ENCODE measurements at regions not wholly inside any gene's neighbourhood (a gene's known extent, or its start where the extent isn't known, plus 50 kb on each side); places are given as distances from the start of the nearest gene placed in this dataset.
"Not testable (repeated sequence)": the region's sequence is repeated elsewhere in the genome, so short reads cannot be mapped to it uniquely, and the experiment has no call there.

GRCh38 chr16:29278097-29278871, 128.2 kb downstream of the NPIPB11 start:
- not testable (repeated sequence) for TF ChIP-seq POLR2A (conservative IDR thresholded peaks at IDR 0.05); SMARCC2 (IDR thresholded peaks at IDR 0.05; ENCODE audit: low read depth)

All from K562 (cell line).